ENCODE measurements at regions not wholly inside any gene's neighbourhood (a gene's known extent, or its start where the extent isn't known, plus 50 kb on each side); places are given as distances from the start of the nearest gene placed in this dataset.

GRCh38 chr3:164879201-164879600 lies 199.1 kb downstream of the SI start:
- DNase-seq (ENCODE audit: low read depth) = no peak
- H3K4me3 ChIP-seq (ENCODE audit: low read depth, low read length) = no peak overlapping the region
- TF ChIP-seq CTCF (conservative IDR thresholded peaks at IDR 0.05; ENCODE audit: low read depth, low read length) = no peak

- no peak for DNase-seq (ENCODE audit: low read depth)
- H3K4me3 ChIP-seq (ENCODE audit: low read depth, low read length) = no peak overlapping the region
- TF ChIP-seq CTCF (conservative IDR thresholded peaks at IDR 0.05; ENCODE audit: low read depth, low read length) = no peak
Measured at GRCh38 chr3:164864454-164864853, 213.8 kb downstream of the SI start.

- DNase-seq (ENCODE audit: low read depth) = no peak
- TF ChIP-seq CTCF (conservative IDR thresholded peaks at IDR 0.05; ENCODE audit: low read depth, low read length) = no peak
- no peak overlapping the region for H3K4me3 ChIP-seq (ENCODE audit: low read depth, low read length)
Measured at GRCh38 chr3:164852866-164853265, 225.4 kb downstream of the SI start.

- no peak for TF ChIP-seq CTCF (conservative IDR thresholded peaks at IDR 0.05; ENCODE audit: low read depth, low read length)
- no peak for DNase-seq (ENCODE audit: low read depth)
- no peak overlapping the region for H3K4me3 ChIP-seq (ENCODE audit: low read depth, low read length)
Measured at GRCh38 chr3:164851905-164852304, 226.4 kb downstream of the SI start.

GRCh38 chr3:164851204-164851603 lies 227.1 kb downstream of the SI start:
- DNase-seq (ENCODE audit: low read depth) = no peak
- H3K4me3 ChIP-seq (ENCODE audit: low read depth, low read length) = no peak overlapping the region
- no peak for TF ChIP-seq CTCF (conservative IDR thresholded peaks at IDR 0.05; ENCODE audit: low read depth, low read length)

- no peak for DNase-seq (ENCODE audit: low read depth)
- no peak for TF ChIP-seq CTCF (conservative IDR thresholded peaks at IDR 0.05; ENCODE audit: low read depth, low read length)
- H3K4me3 ChIP-seq (ENCODE audit: low read depth, low read length) = no peak overlapping the region
Measured at GRCh38 chr3:164848923-164849322, 229.4 kb downstream of the SI start.

GRCh38 chr3:164845739-164846138 lies 232.6 kb downstream of the SI start:
- DNase-seq (ENCODE audit: low read depth) = no peak
- TF ChIP-seq CTCF (conservative IDR thresholded peaks at IDR 0.05; ENCODE audit: low read depth, low read length) = no peak
- H3K4me3 ChIP-seq (ENCODE audit: low read depth, low read length) = no peak overlapping the region
